NCI-H1092 (cell line): ENCODE measurements at regions not wholly inside any gene's neighbourhood (a gene's known extent, or its start where the extent isn't known, plus 50 kb on each side); places are given as distances from the start of the nearest gene placed in this dataset.

Experiments
- DNase-seq: peaks from one replicate; lab custom pipeline; 2025; lab: John Stamatoyannopoulos, UW

DNA sequence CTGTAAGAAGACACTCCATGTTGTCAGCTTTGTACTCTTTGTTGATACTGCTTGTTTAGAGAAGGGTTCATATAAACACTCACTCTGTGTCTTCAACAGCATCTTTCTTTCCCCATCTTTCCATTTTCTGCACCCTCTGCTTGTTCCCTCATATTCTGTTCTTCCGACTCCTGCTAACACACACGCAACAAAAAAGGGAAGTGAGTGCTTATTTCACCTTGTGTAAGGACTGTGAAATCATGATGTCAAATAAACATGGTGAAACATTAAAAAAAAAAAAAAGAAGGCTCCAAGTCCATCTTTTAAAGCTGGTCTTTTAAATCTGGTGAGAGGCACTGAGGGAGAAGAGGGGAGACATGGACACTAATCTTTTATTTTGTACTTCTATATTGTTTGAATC, 145.4 kb downstream of the RPAP3 start:
- no peak for DNase-seq

DNA sequence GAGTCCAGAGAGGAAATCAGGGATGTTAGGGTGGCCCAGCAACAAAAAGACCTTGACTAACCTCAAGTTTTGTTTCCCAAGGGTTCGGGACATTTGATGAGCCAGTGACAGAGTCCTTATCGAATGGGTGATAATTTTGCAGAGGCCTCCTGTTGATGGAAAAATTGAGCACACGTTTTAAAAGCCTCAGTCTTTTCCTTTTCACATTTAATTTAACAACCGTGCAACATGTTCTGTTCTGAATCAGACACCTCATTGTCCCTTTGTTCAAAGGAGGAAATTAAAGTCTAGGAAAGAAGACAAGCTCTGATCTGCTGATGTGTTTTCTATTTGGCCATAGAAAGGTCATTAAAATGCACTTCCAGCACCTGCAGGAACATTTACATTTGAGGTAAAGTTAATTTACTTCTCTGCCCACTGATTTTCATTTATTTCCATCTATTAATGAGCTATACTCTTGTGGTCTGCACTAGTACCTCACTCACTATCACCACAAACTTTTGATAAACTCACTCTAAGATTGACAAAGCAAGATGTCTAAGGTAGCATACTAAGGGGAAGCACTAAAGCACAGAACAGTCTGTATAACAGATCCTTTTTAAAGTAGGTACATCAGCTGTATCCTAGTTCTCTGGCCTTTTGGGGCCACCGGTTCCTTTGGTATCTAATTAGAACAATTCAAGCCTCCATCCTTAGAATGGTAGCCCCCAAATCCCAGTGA, 147.0 kb downstream of the RPAP3 start:
- DNase-seq, result no peak

DNA sequence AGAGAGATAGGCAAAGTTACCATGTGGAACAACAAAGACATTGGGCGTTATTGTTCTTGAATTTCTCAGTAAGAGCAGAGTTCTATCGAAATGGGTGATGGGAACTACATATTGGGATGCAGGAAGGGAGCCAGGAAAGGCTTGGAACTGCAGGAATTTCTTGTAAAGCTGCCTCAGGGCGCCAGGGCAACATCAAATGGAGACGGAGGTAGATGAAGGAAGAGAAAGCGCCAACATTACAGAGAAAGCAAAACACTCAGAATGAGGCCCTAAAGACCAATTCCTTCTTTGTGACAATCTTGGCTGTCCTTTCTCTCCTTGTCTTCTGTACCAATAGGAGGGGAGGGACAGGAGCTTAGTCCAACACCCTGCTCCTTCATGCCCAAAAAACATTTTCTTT, 148.4 kb downstream of the RPAP3 start:
- no peak for DNase-seq

DNA sequence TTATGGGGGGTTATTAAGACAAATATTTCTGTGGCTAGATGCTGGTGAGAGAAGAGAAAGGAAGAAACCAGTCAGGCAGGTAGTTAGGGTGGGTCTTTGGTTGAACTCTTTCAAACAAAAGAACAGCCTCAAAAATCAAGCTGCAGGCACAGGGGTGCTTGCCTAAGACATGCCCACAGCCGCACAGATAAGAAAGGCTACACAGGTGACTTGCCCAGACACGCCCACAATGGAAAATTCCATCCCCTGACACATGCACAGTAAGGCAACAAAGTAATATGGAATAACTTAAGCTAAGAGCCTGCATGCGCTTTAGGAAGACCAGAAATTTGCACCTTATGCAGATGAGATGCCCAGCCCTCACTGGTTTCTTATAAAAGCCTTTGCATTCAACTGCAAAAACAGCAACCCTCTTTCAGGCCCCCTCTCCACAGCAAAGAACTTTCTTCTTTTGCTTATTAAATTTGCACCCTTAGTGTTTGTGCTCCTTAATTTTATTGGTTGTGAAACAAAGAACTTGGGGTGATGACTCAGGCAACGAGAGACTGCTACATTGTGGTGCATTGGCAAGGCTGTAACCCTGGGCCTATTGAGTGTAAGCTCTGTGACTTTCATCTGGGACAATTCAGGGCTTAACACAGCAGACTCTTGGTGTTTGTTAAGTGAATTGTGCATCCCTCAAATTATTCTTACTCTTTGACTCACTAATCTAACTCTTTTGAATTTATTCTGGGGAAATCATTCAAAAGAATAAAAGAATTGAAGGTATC, 149.4 kb downstream of the RPAP3 start:
- DNase-seq, result no peak

DNA sequence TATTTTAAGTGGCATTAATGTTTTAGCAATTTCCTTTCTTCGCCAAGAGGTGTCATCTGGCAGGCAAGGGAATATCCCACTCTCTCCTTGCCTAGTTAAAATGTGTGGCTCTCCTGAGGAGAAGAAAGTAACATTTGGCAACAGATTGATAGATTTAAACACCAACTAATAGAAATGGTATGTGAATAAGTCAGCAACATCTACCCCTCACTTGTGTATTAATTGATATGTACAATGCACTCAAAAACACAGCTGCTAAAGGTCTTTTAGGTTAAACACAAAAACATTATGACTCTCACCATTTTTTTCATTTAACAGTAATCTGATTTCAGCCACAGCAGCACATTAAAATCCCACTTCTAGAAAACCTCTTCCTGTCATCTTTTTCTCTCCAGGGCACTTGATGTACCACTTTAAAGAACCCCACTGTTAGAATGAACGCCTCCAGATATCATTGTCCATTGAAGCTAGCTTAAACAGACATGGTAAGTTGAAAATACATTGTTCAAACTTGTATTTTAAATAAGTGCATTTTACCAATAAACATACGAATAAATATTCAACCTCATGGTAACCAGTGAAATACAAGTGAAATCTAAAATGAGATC, 151.7 kb downstream of the RPAP3 start:
- DNase-seq, result no peak

DNA sequence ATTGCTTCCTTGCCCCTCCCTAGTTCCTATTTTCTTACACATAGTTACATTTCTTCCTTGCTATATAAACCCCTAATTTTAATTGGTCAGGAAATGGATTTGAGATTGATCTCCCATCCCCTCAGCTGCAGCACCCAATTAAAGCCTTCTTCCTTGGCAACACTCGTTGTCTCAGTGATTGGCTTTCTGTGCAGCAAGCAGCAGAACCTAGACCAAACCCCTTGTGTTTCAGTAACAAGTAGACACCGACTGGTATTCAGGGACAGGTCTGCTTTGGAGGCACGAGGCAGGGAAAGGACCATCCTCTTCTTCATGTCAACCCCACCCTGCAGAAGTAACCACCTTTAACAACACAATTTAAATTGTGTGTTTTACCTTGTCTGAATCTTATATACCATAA, 152.6 kb downstream of the RPAP3 start:
- DNase-seq, result no peak

DNA sequence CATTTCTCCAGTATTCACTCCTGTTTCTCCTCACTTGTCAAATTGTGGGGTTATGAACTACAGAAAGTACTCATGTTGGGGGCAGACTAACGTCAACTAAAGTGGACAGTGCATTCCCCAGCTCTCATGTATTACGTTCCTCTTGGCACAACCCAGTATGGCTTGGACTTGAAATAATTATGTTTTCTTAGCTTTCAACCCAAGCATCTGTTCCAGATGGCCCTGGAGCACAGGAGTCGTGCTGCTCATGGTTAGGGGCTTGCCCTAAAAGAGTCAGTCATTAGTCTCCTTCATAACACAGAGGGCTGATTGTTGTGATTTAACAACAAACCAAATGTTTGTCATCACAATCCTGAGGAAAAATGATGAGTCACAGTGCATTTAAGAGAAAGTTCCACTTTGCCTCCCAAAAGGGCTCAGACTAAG, 154.4 kb downstream of the RPAP3 start:
- no peak for DNase-seq

DNA sequence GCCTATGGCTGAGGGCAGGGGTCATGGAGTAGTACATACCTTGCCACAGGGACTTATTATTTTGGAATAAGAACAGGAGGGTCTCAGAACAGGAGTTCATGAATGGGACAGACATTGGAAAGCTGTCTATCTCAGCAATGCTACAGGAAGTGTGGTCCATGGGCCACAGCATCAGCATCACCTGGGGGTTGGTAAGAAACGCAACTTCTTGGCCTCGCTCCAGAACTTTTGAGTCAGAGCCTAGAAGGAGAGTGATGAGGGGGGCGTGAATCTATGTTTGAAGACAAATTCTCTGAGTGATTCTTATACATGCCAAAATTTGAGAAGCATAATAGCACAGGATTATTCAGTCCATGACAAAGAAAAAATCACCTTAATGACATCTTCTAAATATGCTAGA, 156.6 kb downstream of the RPAP3 start:
- DNase-seq, result no peak

DNA sequence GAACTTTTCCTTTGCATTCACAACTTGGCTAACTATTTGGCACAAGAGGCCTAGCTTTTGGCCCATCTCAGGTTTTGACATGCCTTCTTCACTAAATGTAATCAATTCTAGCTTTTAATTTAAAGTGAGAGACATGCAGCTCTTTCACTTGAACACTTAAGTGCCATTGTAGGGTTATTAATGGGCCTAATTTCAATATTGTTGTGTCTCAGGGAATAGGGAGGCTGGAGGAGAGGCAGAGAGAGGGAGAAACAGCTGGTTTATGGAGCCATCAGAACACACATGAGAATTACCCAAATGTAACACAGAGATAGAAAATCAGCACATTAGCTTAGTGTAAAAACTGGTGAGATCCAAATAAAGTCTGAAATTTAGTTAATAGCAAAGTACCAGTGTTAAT, 157.4 kb downstream of the RPAP3 start:
- no peak for DNase-seq

DNA sequence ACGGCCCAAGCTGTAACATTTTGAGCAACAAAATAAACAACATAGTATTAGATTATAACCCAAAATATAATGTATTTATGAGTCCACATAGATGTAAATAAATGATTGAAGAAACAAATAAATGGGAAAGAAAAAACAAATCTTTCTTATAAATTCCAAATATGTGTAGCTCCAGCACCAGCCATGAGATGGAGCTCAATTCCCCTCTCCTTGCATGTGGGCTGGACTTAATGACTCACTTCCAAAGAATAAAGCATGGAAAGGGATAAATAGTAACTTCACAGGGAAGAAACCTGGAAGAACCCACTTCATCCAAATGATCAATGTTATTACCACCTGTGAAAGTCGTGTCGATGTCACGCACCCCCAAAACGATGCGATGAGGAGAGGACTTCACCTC, 158.8 kb downstream of the RPAP3 start:
- no peak for DNase-seq

DNA sequence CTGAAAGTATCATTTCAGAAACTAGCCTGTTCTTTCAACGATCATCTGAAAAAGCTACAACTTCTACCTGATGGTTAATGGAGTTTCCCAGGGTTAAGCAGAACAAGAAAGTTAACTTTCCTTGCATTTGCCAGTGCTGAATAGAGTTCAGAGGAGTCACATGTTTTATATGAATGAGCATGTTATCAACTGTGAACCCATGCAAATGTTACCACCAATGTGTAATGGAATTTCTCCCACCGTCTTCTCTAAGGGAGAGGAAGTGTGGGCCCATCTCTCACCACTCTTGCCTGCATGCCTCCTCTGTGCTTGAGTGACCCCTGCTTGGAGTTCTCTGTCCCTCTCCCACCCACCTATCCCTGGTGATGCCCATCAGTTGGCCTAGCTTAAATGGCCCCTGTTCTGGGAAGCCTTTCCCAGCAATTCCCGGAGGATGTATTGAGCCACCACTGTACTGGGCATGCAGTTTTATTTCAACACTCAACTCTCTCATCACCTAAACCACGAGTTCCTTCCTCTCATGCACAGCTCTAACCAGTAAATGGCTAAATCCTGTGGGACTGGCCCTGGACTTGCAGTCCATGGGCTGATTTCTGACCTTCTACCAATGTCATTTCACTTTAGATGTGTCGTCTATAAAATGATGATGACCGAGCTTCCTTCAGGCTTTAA, 159.8 kb downstream of the RPAP3 start:
- no peak for DNase-seq

DNA sequence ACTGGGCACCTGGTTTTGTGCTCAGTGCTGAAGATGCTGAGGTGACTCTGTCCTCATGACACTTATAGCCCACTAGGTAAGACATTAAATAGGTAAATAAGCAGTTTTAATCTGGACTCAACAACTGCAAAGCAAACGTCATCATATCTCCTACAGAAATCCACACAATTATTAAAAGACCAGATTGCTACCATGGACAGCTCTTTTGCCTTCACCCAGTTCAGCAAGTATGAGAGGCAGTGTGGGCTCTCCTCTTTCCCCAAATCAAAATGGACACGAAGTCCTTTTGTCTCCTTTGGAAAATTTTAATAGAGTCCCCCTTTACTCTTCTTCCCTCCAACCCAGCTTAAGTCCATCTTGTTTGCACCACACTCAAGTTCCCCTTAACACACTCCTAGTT, 171.1 kb downstream of the RPAP3 start:
- no peak for DNase-seq

DNA sequence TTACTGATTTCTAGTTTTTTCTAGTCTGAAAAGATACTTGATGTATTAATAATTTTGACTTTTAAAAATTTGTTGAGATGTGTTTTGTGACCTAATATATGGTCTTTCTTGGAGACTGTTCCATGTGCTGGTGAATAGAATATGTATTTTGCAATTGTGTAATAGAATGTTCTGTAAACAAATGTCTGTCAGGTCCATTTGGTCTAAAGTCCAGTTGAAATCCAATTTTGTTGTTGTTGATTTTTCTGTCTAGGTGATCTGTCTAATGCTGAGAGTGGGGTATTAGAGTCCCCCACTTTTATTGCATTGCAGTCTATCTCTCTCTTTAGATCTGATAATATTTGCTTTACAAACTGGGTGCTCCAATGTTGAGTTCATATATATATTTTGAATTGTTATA, 175.8 kb downstream of the RPAP3 start:
- no peak for DNase-seq

DNA sequence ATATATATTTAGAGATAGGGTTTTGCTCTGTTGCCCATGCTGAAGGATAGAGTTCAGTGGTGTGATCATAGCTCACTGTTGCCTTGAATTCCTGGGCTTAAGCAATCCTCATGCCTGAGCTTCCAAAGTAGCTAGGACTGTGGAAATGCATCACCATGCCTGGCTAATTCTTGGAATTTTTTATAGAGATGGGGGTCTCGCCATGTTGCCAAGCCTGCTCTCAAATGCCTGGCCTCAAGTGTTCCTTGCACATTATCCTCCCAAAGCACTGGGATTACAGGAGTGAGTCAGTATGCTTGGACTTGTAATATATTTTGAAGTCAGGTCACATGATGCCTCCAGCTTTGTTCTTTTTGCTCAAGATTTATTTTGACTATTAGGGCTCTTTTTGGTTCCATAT, 178.0 kb downstream of the RPAP3 start:
- DNase-seq, result no peak

DNA sequence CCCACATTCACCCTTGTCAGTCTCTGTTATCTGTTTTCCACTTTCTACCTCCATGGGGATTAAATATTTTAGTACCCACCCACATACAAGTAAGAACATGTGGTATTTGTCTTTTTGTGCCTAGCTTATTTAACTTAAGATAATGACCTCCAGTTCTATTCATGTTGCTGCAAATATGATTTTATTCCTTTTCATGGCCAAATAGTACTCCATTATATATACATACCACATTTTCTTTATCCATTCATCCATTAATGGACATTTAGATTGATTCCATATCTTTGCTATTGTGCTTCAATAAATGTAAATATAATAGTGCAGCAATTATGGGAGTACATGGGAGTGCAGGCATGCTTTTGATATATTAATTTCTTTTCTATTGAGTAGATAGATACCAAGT, 185.8 kb downstream of the RPAP3 start:
- no peak for DNase-seq

DNA sequence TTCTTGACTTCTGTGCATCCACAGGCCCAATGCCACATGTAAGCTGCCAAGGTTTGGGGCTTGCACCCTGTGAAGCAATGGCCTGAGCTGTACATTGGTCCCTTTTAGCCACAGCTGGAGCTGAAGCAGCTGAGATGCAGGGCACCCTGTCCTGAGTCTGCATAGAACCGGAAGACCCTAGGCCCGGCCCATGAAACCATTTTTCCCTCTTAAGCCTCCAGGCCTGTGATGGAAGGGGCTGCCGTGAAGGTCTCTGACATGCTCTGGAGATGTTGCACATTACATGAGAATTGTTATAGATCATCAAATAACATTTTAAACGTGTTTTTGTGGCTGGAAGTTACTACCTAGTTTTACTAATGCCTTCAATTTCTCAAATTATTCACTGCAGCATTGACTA, 188.7 kb downstream of the RPAP3 start:
- no peak for DNase-seq

DNA sequence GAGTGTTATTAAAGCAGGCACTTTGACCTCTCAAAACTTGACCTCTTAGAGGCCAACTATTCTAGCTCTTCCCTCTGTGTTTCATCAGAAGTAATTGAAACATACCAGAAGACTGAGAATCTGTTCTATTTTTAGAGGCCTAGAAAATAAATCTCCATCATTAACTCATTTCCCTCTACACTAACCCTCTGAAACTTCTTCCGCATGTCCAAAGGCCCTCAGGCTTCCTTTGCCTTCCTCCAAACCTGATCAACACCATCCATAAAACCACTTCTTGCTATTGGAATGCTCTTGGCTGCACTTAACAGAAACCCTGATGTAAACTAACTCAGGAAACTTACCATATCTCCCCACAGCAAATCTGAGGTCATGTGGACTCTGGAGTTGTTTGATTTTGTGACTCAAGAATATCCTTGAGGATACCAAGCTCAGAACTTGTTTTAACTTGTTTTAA, 196.4 kb downstream of the RPAP3 start:
- DNase-seq, result no peak

DNA sequence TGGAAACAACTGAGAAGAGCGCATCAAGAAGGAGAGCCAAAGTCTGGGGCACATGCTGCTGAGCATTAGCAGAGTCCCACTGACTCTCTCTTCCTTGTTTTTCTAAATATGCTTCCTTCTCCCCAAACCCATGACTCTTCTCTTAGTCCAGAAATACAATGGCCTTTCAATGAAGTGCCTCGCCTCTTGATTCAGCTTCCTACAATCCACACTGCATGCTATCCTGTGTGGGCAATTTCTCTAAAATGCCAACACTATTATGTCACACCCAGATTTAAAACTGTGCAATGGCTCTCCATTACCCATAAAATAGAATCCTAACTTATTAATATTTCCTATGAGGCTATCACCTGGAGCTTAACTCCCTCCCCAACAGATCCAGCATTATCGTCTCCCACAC, 198.6 kb downstream of the RPAP3 start:
- DNase-seq, result no peak

DNA sequence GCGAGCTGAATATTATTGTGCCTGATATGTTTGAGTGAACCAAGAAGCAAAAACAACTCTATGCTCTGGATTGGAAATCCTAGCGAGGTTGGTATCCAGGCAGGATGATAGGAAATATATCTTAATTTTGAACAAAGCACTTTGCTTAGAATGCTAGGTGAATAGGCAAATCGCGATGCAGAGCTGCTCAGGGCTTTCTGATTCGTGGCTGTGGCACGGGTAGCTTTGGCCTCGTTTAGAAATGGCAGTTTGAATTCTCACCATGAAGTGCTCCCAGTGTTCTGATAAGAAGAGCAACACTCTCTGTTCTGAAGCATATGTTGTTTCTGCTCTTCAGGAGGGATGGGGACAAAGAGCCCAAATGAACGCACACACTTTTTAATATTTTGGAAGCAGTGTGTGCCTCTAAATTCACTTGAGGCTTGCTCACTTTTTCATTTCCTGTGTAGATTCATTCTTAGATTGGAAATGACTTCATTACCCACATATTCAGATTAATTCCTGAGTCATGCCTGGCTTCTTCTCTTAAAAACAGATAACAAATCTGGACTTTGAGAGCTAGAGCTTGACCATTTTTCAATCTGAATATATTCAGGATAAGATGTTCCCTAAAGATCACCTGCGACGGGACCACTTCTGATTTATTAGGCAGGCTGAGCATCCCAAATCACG, 200.9 kb downstream of the RPAP3 start:
- no peak for DNase-seq

DNA sequence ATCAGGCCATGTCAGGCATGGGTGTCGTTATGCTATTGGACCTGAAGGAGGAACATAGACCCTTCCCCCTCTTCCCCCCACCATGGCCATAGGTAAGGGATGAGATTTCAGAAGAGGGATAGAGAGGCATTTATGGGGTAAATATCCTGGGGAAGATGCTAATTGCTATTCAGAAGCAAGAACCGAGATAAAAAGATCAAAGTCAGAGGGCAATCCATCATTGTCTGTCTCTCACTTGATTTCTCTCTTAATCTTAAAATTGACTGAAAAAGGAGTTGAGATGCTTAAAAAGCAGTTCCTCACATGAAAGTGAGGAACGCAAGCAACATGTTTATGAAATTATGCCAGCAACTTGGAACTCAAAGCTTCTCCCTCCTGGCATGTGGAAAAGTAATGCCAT, 212.0 kb downstream of the RPAP3 start:
- DNase-seq, result no peak

DNA sequence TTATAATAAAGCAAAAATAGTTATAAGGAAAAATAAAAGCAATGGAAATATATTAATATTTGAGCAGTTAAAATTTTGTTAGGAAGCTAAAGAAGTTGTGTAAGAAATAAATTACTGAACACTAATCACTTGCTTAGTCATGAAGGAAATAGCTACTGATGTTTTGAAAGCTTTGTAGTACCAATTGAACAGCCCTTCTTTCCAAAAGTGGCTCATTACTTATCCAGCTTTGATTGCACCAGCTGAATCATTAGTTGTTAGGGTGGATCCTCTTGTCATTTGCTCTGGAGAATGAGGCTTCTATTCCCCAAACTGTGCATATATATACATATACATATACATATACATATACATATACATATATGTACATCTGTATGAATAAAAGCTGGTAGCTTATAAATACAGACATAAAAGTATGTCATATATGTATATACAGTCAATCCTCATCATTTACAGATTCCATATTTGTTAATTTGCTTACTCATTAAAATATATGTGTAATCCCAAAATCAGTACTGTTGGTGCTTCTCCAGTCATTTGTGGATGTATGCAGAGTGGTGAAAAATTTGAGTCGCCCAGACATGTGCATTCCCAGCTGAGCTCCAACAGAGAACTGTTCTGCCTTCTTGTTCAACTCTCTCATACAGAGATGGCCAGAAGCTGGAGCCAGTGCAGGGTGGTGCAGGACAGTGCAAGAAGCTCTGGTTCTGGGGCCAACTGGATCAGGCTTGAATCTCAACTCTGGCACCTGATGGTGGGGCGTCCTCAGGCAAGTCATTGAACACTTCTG, 214.1 kb downstream of the RPAP3 start:
- no peak for DNase-seq
